ENCODE measurements at regions not wholly inside any gene's neighbourhood (a gene's known extent, or its start where the extent isn't known, plus 50 kb on each side); places are given as distances from the start of the nearest gene placed in this dataset.

DNA sequence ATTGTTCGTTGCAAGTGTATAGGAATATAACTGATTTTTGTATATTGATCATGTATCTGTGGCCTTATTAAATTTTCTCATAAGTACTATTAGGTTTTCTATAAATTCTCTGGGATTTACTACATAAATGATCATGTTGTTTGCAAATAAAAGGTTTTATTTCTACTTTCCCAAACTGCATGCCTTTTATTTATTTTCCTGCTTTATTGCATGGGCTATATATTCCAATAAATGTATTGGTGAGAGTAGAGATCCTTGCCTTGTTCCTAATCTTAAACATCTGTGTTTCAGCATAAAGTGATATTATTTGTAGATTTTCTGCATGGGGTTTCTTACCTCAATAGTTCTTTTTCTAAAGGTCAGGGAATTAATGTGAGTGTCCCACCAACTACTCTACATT, 107.0 kb upstream of the CD55 start:
- DNase-seq (ENCODE audit: insufficient read length, low spot score, missing footprints), result no peak
- Histone ChIP-seq H2AFZ (ENCODE audit: low read length) (no peak overlapping the region), H3K27me3 (ENCODE audit: insufficient read depth, low read length) (no peaks in the 10 kb centered on the region), H4K20me1 (ENCODE audit: insufficient read depth, low read length) (no peaks in the 10 kb centered on the region), H3K79me2 (ENCODE audit: insufficient read depth, low read length) (no peaks in the 10 kb centered on the region), H3K36me3 (ENCODE audit: insufficient read depth, low read length) (no peaks in the 10 kb centered on the region), H3K27ac (ENCODE audit: low read depth, low read length) (no peak overlapping the region), H3K9me3 (ENCODE audit: low read depth, low read length) (no peaks in the 10 kb centered on the region), H3K4me1 (ENCODE audit: insufficient read depth, low read length) (no peaks in the 10 kb centered on the region), H3K4me3 (ENCODE audit: insufficient read depth, low read length) (no peak overlapping the region), H3K4me2 (ENCODE audit: insufficient read depth, low read length) (no peak overlapping the region)
- TF ChIP-seq, protein P1, sequence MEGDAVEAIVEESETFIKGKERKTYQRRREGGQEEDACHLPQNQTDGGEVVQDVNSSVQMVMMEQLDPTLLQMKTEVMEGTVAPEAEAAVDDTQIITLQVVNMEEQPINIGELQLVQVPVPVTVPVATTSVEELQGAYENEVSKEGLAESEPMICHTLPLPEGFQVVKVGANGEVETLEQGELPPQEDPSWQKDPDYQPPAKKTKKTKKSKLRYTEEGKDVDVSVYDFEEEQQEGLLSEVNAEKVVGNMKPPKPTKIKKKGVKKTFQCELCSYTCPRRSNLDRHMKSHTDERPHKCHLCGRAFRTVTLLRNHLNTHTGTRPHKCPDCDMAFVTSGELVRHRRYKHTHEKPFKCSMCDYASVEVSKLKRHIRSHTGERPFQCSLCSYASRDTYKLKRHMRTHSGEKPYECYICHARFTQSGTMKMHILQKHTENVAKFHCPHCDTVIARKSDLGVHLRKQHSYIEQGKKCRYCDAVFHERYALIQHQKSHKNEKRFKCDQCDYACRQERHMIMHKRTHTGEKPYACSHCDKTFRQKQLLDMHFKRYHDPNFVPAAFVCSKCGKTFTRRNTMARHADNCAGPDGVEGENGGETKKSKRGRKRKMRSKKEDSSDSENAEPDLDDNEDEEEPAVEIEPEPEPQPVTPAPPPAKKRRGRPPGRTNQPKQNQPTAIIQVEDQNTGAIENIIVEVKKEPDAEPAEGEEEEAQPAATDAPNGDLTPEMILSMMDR (IDR thresholded peaks at IDR 0.05; ENCODE audit: extremely low read depth, low read depth, low read length), result no peak

DNA sequence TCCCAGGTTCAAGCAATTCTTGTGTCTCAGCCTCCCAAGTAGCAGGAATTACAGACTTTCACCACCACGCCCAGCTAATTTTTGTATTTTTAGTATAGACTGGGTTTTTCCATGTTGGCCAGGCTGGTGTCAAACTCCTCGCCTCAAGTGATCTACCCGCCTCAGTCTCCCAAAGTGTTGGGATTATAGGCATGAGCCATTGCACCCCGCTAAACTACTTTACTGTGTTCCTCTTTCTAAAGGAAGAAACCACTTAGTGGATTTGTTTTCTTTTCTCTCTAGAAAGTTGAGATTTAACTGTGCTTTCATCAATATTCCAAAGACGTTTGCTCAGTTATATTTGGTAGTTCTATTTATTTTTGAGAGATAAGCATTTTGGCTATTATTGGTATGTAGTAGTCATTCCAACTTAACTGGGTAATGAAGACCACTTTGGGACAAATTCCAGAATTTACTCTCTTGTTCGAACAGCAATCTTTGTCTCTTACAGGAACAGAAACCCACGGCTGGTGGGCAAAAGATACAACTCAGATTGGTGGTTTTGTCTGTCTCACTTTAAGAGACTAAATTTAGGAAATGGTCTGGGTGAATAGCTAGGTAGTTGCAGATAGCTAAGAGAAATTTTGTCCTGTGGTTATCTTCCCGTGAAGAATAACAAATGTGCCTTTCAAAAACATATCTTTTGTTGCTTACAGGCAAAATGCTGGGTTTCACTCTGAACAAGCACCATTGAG, 103.5 kb upstream of the CD55 start:
- H3K36me3 ChIP-seq (ENCODE audit: insufficient read depth, low read length), result no peaks in the 10 kb centered on the region
- peak; percentile 73 for DNase-seq (ENCODE audit: insufficient read length, low spot score, missing footprints)
- TF ChIP-seq, protein P1 (IDR thresholded peaks at IDR 0.05; ENCODE audit: extremely low read depth, low read depth, low read length), result no peak
- no peak overlapping the region for H3K4me3 ChIP-seq (ENCODE audit: insufficient read depth, low read length)
- no peaks in the 10 kb centered on the region for H3K4me1 ChIP-seq (ENCODE audit: insufficient read depth, low read length)
- H4K20me1 ChIP-seq (ENCODE audit: insufficient read depth, low read length), result no peaks in the 10 kb centered on the region
- no peak overlapping the region for H2AFZ ChIP-seq (ENCODE audit: low read length)
- H3K27me3 ChIP-seq (ENCODE audit: insufficient read depth, low read length), result no peaks in the 10 kb centered on the region
- no peak overlapping the region for H3K27ac ChIP-seq (ENCODE audit: low read depth, low read length)
- H3K9me3 ChIP-seq (ENCODE audit: low read depth, low read length), result no peaks in the 10 kb centered on the region
- H3K79me2 ChIP-seq (ENCODE audit: insufficient read depth, low read length), result no peaks in the 10 kb centered on the region
- no peak overlapping the region for H3K4me2 ChIP-seq (ENCODE audit: insufficient read depth, low read length)

DNA sequence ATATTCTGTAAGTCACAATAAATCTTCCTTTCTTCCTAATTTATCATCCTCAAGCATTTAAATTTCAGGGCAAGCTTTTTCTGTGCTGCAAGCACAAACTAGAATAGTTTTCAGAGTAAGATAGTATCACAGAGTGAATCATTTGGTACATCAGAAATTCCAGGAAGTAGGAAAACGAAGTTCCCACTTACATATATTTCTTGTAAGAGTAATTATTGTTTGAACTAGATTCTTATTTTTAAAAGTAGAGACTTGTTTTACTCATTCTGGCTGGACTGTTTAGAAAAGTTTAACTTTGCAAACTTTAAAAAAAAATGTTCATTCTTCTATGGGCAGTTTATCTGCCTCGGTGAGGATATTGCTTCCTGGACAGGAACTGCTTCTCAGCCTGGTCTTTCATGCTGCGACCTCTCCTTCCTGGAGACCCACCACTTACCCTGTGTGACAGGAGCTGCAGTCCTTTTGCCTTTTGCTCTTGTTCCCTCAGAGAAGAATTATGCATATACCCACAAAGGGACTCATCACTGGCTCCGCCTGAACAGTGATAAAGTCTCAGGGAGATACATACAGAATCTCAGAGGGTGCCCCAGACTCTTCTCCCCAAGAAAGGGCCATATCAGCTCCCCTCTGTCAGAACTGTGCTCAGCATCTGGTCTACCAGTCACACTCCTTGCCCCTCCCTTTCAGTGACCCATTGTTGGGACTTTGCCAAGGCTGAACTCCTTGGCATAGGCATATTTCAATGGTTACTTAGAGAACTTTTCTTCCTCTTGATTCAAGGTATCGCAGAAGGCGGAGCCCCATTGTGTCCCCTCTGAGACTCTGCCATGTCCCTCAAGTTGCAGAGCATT, 102.7 kb upstream of the CD55 start:
- Histone ChIP-seq H3K27ac (ENCODE audit: low read depth, low read length) (no peak overlapping the region), H3K4me2 (ENCODE audit: insufficient read depth, low read length) (no peak overlapping the region), H2AFZ (ENCODE audit: low read length) (no peak overlapping the region), H4K20me1 (ENCODE audit: insufficient read depth, low read length) (no peaks in the 10 kb centered on the region), H3K36me3 (ENCODE audit: insufficient read depth, low read length) (no peaks in the 10 kb centered on the region), H3K4me3 (ENCODE audit: insufficient read depth, low read length) (no peak overlapping the region), H3K27me3 (ENCODE audit: insufficient read depth, low read length) (no peaks in the 10 kb centered on the region), H3K79me2 (ENCODE audit: insufficient read depth, low read length) (no peaks in the 10 kb centered on the region), H3K9me3 (ENCODE audit: low read depth, low read length) (no peaks in the 10 kb centered on the region), H3K4me1 (ENCODE audit: insufficient read depth, low read length) (no peaks in the 10 kb centered on the region)
- TF ChIP-seq, protein P1 (IDR thresholded peaks at IDR 0.05; ENCODE audit: extremely low read depth, low read depth, low read length), result no peak
- peak; percentile 41 for DNase-seq (ENCODE audit: insufficient read length, low spot score, missing footprints)

Measured in osteoblast (primary cell).